GM20000 (cell line): ENCODE measurements at regions not wholly inside any gene's neighbourhood (a gene's known extent, or its start where the extent isn't known, plus 50 kb on each side); places are given as distances from the start of the nearest gene placed in this dataset.
"Not testable (repeated sequence)": the region's sequence is repeated elsewhere in the genome, so short reads cannot be mapped to it uniquely, and the experiment has no call there.

Source experiments
- DNase-seq: peaks from one replicate; pipeline ENCODE4 v3.0.0; 2012; ENCODE audit warnings: low spot score
- TF ChIP-seq, protein P1 (sequence below): IDR thresholded peaks from 2 replicates; pipeline ENCODE4 v1.5.1; 2012; ENCODE audit warnings: mild to moderate bottlenecking, control low read depth; ENCODE audit errors: extremely low read depth, missing control alignments

DNA sequence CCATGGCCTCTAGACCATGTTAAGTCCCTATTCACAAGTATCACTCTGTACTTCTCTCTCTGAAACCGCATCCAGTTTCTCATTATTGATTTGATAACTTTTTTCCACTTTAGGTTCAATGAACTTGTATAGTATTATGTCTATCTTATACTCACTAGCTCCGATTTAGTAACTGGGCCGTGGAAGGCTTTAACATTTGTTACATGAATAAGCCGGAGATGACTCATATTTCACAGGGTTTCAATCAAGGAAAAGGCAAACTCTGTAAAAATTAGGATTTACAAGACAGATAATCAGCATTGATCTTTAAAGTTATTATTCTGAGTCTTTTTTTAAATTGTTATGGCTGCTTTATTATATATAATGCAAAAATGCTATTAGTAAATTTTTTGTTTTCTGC lies 662.2 kb upstream of the CNTN5 start:
- DNase-seq, result no peak
- TF ChIP-seq, protein P1, sequence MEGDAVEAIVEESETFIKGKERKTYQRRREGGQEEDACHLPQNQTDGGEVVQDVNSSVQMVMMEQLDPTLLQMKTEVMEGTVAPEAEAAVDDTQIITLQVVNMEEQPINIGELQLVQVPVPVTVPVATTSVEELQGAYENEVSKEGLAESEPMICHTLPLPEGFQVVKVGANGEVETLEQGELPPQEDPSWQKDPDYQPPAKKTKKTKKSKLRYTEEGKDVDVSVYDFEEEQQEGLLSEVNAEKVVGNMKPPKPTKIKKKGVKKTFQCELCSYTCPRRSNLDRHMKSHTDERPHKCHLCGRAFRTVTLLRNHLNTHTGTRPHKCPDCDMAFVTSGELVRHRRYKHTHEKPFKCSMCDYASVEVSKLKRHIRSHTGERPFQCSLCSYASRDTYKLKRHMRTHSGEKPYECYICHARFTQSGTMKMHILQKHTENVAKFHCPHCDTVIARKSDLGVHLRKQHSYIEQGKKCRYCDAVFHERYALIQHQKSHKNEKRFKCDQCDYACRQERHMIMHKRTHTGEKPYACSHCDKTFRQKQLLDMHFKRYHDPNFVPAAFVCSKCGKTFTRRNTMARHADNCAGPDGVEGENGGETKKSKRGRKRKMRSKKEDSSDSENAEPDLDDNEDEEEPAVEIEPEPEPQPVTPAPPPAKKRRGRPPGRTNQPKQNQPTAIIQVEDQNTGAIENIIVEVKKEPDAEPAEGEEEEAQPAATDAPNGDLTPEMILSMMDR, result no peak

DNA sequence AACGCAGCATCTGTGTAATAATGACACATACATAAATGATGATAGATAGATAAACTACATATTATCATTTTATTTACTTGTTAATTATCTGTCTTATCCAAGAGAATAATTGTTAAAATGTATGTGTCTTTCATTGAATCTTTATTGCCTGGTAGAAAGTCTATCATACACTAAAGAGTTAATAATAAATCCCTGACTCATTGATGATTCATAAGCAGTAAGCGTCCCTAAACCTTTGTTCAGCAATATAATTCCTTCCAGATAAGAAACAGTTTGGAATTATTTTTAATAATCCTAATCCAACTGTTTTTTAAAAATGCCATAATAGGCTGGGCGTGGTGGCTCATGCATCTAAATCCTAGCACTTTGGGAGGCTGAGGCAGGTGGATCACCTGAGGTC lies 655.6 kb upstream of the CNTN5 start:
- no peak for DNase-seq
- TF ChIP-seq, protein P1, result no peak

DNA sequence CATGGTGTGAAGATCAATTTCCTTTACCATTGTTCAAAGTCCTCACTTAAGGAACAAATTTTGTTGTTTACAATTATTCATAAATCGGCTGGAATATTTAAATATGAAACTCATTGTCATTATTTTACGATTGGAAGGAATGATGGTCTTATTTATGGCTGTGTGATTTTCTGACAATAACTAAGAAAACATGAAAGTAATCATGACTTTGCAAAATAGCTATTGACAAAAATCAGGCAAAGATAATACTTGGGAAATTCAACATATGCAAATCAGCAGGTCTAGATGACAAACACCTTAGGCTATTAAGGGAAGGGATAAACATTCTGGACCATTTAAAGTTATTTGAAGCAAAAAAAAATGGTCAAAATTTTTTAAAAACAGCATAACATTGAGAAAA lies 654.8 kb upstream of the CNTN5 start:
- no peak for DNase-seq
- TF ChIP-seq, protein P1, result no peak

DNA sequence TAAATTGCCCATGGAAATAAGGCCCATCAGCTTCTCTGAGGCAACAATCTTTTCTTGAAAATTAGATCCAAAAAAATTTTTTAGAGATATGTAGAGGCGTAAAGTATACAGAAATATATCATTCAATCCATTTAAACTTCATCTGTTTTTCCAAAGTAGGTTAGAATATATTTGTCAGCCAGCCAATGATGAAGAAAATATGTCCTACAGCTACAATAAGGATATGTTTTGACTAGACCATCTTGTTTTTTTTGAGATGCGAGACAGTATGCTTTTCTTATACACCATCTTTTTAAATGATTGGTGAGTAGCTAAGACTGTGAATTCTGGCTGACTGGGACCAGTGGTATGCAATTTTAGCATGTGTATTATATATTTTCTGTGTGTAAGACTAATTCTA lies 630.4 kb upstream of the CNTN5 start:
- no peak for DNase-seq

DNA sequence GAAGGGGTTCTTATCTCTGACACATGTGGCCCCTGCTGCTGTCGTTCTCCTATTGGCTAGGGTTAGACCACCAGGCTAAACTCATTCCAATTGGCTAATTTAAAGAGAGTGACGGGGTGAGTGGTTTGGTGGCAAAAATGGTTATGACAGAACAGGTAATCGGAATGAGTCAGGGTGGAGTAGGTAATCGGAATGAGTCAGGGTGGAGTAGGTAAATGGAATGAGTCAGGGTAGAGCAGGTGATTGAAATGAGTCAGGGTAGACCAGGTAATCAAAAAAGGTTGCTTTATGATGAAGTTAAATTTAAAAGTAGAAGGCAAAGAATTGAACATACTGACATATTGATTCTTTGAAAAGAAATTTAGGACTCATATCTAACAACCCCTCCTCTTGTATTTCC lies 626.2 kb upstream of the CNTN5 start:
- not testable (repeated sequence) for DNase-seq

More for the DNA sequence above, 630.4 kb upstream of the CNTN5 start:
- TF ChIP-seq, protein P1, result no peak

DNA sequence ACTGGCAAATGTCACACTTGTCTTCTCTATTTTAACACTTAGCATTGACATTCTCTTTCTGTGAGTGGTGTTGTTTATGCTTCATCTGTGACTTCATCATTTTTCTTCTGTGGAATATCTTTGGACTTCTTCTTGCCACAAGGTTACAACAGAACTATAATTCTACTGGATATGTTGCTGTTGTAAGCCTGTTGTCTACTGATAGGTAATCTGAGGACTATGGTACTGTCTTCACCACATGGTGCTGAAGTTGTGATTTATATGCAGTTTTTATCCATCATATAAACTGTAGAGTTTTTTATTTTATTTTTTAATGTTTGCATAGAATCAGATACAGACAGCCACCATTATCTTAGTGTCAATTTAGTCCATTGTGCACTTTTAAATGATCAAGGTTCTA lies 622.2 kb upstream of the CNTN5 start:
- TF ChIP-seq, protein P1, result no peak
- no peak for DNase-seq

DNA sequence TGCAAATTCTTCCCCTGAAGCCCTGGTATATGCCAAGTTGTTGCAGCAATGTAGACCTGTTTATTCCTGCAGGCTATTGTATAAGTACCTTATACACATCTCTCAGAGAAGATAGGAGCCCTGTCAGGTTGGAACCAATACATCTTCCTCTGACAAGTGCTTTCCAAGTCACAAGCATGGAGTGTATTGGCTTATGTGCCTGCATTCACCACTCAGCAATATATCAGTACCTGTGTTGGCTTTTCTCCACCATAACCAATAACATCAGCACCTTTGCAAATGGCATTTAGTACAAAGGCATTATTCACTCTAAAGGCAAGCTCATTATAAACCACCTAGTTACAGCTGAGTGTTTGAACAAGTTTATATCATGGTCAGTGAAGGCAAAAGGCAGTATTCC lies 611.7 kb upstream of the CNTN5 start:
- TF ChIP-seq, protein P1, result no peak
- DNase-seq, result no peak

DNA sequence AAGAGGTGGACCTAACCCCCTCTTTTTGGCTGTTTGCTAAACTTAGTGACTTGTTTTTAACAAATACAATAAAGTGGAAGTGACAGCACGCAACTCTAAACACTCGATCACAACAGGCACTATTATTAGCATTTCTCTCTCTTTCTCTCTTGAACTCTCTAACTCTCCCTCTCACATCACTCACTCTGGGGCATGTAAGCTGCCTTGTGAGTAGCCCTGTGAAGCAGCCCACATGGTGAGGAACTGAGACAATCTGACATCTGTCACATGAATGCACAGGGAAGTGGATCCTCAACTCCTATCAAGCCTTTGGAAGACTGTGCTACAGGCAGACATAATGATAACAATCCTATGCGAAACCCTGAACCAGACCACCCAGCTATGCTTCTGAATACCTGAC lies 609.0 kb upstream of the CNTN5 start:
- DNase-seq, result no peak
- TF ChIP-seq, protein P1, result no peak
